GM23248 (cell line): ENCODE measurements at regions not wholly inside any gene's neighbourhood (a gene's known extent, or its start where the extent isn't known, plus 50 kb on each side); places are given as distances from the start of the nearest gene placed in this dataset.
A peak's percentile ranks its signal among the peaks of the same experiment; 100 is the strongest.

Experiments used
- DNase-seq: peaks from one replicate; pipeline ENCODE4 v3.0.0-alpha.2; 2015
- H2AFZ ChIP-seq: fragments of 200-600 bp; sonication (generic); 2 replicates; pipeline ENCODE4 v1.6.1; 2016; ENCODE audit warnings: antibody characterized with exemption
- H3F3A ChIP-seq: fragments of 200-600 bp; sonication (generic); 2 replicates; pipeline ENCODE4 v1.6.1; 2016; ENCODE audit warnings: mild to moderate bottlenecking, antibody characterized with exemption, mixed run types; ENCODE audit not compliant: insufficient read depth
- H3K27ac ChIP-seq: fragments of 200-600 bp; sonication (generic); 2 replicates; pipeline ENCODE4 v1.5.1; 2016; ENCODE audit warnings: mild to moderate bottlenecking
- H3K27me3 ChIP-seq: fragments of 200-600 bp; sonication (generic); replicated peaks from 2 replicates; pipeline ENCODE4 v1.6.1; 2016; ENCODE audit warnings: mild to moderate bottlenecking; ENCODE audit not compliant: insufficient read depth
- H3K36me3 ChIP-seq: fragments of 200-600 bp; sonication (generic); 2 replicates; pipeline ENCODE4 v1.6.1; 2016; ENCODE audit warnings: low read depth, mild to moderate bottlenecking
- H3K4me1 ChIP-seq: fragments of 200-600 bp; sonication (generic); 2 replicates; pipeline ENCODE4 v1.6.1; 2016; ENCODE audit warnings: mild to moderate bottlenecking; ENCODE audit not compliant: insufficient read depth
- H3K4me2 ChIP-seq: fragments of 200-600 bp; sonication (generic); one replicate; pipeline ENCODE4 v1.6.1; 2016; ENCODE audit warnings: mild to moderate bottlenecking; ENCODE audit not compliant: unreplicated experiment
- H3K4me3 ChIP-seq: fragments of 200-600 bp; sonication (generic); 2 replicates; pipeline ENCODE4 v1.5.1; 2016; ENCODE audit warnings: mild to moderate bottlenecking
- H3K79me2 ChIP-seq: fragments of 200-600 bp; sonication (generic); 2 replicates; pipeline ENCODE4 v1.6.1; 2016; ENCODE audit warnings: mild to moderate bottlenecking; ENCODE audit not compliant: insufficient read depth
- H3K9ac ChIP-seq: fragments of 200-600 bp; sonication (generic); 2 replicates; pipeline ENCODE4 v1.6.1; 2016; ENCODE audit warnings: mild to moderate bottlenecking
- H3K9me2 ChIP-seq: fragments of 200-600 bp; sonication (generic); 2 replicates; pipeline ENCODE4 v1.6.1; 2016; ENCODE audit warnings: mixed run types, mild to moderate bottlenecking, moderate library complexity; ENCODE audit not compliant: insufficient read depth
- H3K9me3 ChIP-seq: fragments of 200-600 bp; sonication (generic); one replicate; pipeline ENCODE4 v1.6.1; 2017; ENCODE audit warnings: low read depth
- H4K20me1 ChIP-seq: fragments of 200-600 bp; sonication (generic); 2 replicates; pipeline ENCODE4 v1.6.0; 2016; ENCODE audit not compliant: insufficient read depth
- EZH2 ChIP-seq: fragments of 200-600 bp; sonication (generic); IDR thresholded peaks from 2 replicates; pipeline ENCODE4 v1.6.1; 2018; ENCODE audit warnings: antibody characterized with exemption, mild to moderate bottlenecking; ENCODE audit not compliant: insufficient read depth, poor library complexity, severe bottlenecking
- EZH2phosphoT487 ChIP-seq: fragments of 200-600 bp; sonication (generic); IDR thresholded peaks from 2 replicates; pipeline ENCODE4 v1.6.1; 2018; ENCODE audit warnings: antibody characterized with exemption, moderate library complexity, mild to moderate bottlenecking, low read depth; ENCODE audit not compliant: insufficient read depth
- WGBS, 2 experiments: methylation state at CpG; one replicate each; pipeline ENCODE4 v1.1.6; 2015 to 2017; ENCODE audit warnings: low lambda C conversion rate in 2 of 2, low coverage in 1 of 2; ENCODE audit errors: missing lambda C conversion rate in 2 of 2; 5-methylcytosine and 5-hydroxymethylcytosine counted together
- in situ Hi-C: fragments of 300-500 bp; cut with MboI; formaldehyde crosslinking; loops from 2 replicates; pipeline ENCODE4 v1.15.0; 2020

- Histone ChIP-seq H4K20me1 (no peaks in the 10 kb centered on the region), H3K9me2 (no peaks in the 10 kb centered on the region), H3K4me1 (peaks cover 30% of the 10 kb centered on the region), H3K9me3 (no peaks in the 10 kb centered on the region), H3K79me2 (no peaks in the 10 kb centered on the region), H3F3A (peaks cover 15% of the 10 kb centered on the region), H2AFZ (peak overlapping the region; percentile 49), H3K27me3 (no peaks in the 10 kb centered on the region), H3K4me3 (peak overlapping the region; percentile 57), H3K4me2 (peak overlapping the region; percentile 50), H3K36me3 (no peaks in the 10 kb centered on the region), H3K27ac (peak overlapping the region; percentile 95), H3K9ac (peak overlapping the region; percentile 85)
- TF ChIP-seq EZH2phosphoT487 (no peak), EZH2 (no peak)
- in situ Hi-C loops: loop anchor here (25.0 kb wide), 1 partner anchor 405 kb away; the partner anchor contains the start of gene PRLH
- DNase-seq: peak; percentile 38
- 46 to 55% methylated on average over 33 to 34 of the region's 34 CpGs for WGBS, 2 experiments
These were observed 71.4 kb downstream of the COPS8 start for GRCh38 chr2:237156857-237157779.

DNA sequence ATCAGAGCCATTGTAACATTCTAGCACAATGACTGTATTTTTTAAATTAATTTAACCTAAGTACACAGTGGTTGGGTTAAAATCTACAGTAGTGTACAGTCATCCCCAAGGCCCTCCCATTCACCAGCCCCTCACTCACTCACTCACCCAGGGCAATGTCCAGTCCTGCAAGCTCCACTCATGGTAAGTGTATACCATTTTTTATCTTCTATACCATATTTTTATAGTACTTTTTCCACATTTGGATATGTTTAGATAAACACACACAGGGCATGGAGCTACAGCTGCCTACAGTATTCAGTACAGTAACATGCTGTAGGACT is 72.1 kb downstream of the COPS8 start:
- Histone ChIP-seq H3K27ac (no peak overlapping the region), H3K9me2 (no peaks in the 10 kb centered on the region), H3K79me2 (no peaks in the 10 kb centered on the region), H3K9ac (no peak overlapping the region), H3K9me3 (no peaks in the 10 kb centered on the region), H4K20me1 (no peaks in the 10 kb centered on the region), H3K4me2 (no peak overlapping the region), H3K36me3 (no peaks in the 10 kb centered on the region), H2AFZ (no peak overlapping the region), H3K27me3 (no peaks in the 10 kb centered on the region), H3F3A (peaks cover 15% of the 10 kb centered on the region), H3K4me3 (no peak overlapping the region), H3K4me1 (peaks cover 30% of the 10 kb centered on the region)
- in situ Hi-C loops: loop anchor here (25.0 kb wide), 1 partner anchor 405 kb away; the partner anchor contains the start of gene PRLH
- peak; percentile 31 for DNase-seq
- no peak for TF ChIP-seq EZH2phosphoT487
- no peak for TF ChIP-seq EZH2

DNA sequence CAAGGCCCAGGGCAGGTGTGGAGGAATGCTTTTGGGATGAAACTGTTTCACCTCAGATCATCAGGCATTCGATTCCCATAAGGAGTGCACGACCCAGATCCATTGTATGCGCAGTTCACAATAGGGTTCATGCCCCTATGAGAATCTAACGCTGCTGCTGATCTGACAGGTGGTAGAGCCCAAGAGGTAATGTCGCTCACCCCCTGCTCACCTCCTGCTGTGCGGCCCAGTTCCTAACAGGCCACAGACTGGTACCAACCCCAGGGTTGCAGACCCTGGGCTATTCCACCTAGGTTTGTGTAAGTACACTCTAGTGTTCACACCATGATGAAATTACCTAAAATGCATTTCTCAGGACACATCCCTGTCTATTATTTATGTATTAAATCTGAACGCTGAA is 72.5 kb downstream of the COPS8 start:
- Histone ChIP-seq H2AFZ (no peak overlapping the region), H3F3A (peaks cover 15% of the 10 kb centered on the region), H3K4me2 (no peak overlapping the region), H3K4me1 (peaks cover 30% of the 10 kb centered on the region), H3K27me3 (no peaks in the 10 kb centered on the region), H3K9me2 (no peaks in the 10 kb centered on the region), H3K36me3 (no peaks in the 10 kb centered on the region), H3K4me3 (no peak overlapping the region), H3K9me3 (no peaks in the 10 kb centered on the region), H4K20me1 (no peaks in the 10 kb centered on the region), H3K79me2 (no peaks in the 10 kb centered on the region), H3K9ac (no peak overlapping the region), H3K27ac (no peak overlapping the region)
- WGBS, 2 experiments: 98 to 99% methylated on average over 7 of the region's 7 CpGs
- DNase-seq: no peak
- TF ChIP-seq EZH2 (no peak), EZH2phosphoT487 (no peak)
- in situ Hi-C loops: loop anchor here (25.0 kb wide), 1 partner anchor 404 kb away; the partner anchor contains the start of gene PRLH

GRCh38 chr2:237159006-237159911 is 73.6 kb downstream of the COPS8 start:
- H3K4me2 ChIP-seq: no peak overlapping the region
- H3K27me3 ChIP-seq: no peaks in the 10 kb centered on the region
- H3K27ac ChIP-seq: no peak overlapping the region
- H3F3A ChIP-seq: peaks cover 15% of the 10 kb centered on the region
- no peaks in the 10 kb centered on the region for H4K20me1 ChIP-seq
- no peaks in the 10 kb centered on the region for H3K36me3 ChIP-seq
- H2AFZ ChIP-seq: no peak overlapping the region
- H3K4me3 ChIP-seq: no peak overlapping the region
- in situ Hi-C loops: loop anchor here (25.0 kb wide), 1 partner anchor 403 kb away; the partner anchor contains the start of gene PRLH
- peaks cover 30% of the 10 kb centered on the region for H3K4me1 ChIP-seq
- H3K79me2 ChIP-seq: no peaks in the 10 kb centered on the region
- WGBS, 2 experiments: 82% methylated on average over 10 of the region's 10 CpGs
- TF ChIP-seq EZH2: no peak
- TF ChIP-seq EZH2phosphoT487: no peak
- H3K9me3 ChIP-seq: no peaks in the 10 kb centered on the region
- DNase-seq: no peak
- H3K9ac ChIP-seq: no peak overlapping the region
- no peaks in the 10 kb centered on the region for H3K9me2 ChIP-seq
